Motor neuron (in vitro differentiated cells): ENCODE measurements at regions not wholly inside any gene's neighbourhood (a gene's known extent, or its start where the extent isn't known, plus 50 kb on each side); places are given as distances from the start of the nearest gene placed in this dataset.
"Not testable (repeated sequence)": the region's sequence is repeated elsewhere in the genome, so short reads cannot be mapped to it uniquely, and the experiment has no call there.

Experiments
- ATAC-seq, 8 experiments: fragments of 200-7000 bp; cut with Tn5 transposase; replicated peaks in 6 of 8; 2 replicates each; pipeline ENCODE4 v1.8.0; 2021; ENCODE audit warnings: mild to moderate bottlenecking in 8 of 8, moderate library complexity in 8 of 8
- H3K27ac ChIP-seq, 2 donors: fragments of 250-450 bp; sonication (Bioruptor Pico); 2 replicates each; pipeline ENCODE4 v1.9.0; 2021; ENCODE audit warnings: antibody characterized with exemption in 2 of 2, mild to moderate bottlenecking in 2 of 2, moderate library complexity in 1 of 2
- H3K4me1 ChIP-seq, 2 donors: fragments of 250-450 bp; sonication (Bioruptor Pico); replicated peaks in 1 of 2; 2 replicates each; pipeline ENCODE4 v1.6.1; 2021; ENCODE audit warnings: antibody characterized with exemption in 2 of 2, mild to moderate bottlenecking in 2 of 2, moderate library complexity in 1 of 2
- H3K4me3 ChIP-seq, 5 donors: fragments of 250-450 bp; sonication (Bioruptor Pico); 2 replicates each; pipeline ENCODE4 v1.9.0; 2021; ENCODE audit warnings: antibody characterized with exemption in 5 of 5, mild to moderate bottlenecking in 5 of 5, moderate library complexity in 4 of 5
- WGBS, 10 experiments: fragments of 450-650 bp; shearing (Covaris generic); methylation state at CpG; one replicate each; pipeline ENCODE4 v1.0.0; 2022; 5-methylcytosine and 5-hydroxymethylcytosine counted together
- in situ Hi-C, 9 experiments: fragments of 400-800 bp; cut with MboI; loops; one replicate each; pipeline ENCODE4 v1.15.0; 2021; ENCODE audit warnings: low sequenced_read_pairs in 9 of 9, low pct_unique_long_range_greater_than_20kb in 2 of 9; ENCODE audit not compliant: unreplicated experiment in 9 of 9

- WGBS, 10 experiments = 18 to 100% (median 84%) methylated on average over 1 to 5 of the region's 6 CpGs
- H3K4me1 ChIP-seq = peaks cover 35 to 38% of the 10 kb centered on the region in 2 donors
- H3K27ac ChIP-seq = no peak overlapping the region
- no peak overlapping the region for H3K4me3 ChIP-seq
- ATAC-seq = no peak
- in situ Hi-C loops = no loop called here
These were observed 206.3 kb upstream of the VLDLR start for GRCh38 chr9:2415326-2415725.

- peak in 1 of 8 experiments; percentile 10 for ATAC-seq
- in situ Hi-C loops = no loop called here
- no peak overlapping the region for H3K27ac ChIP-seq
- no peak overlapping the region for H3K4me3 ChIP-seq
- peaks cover 27 to 32% of the 10 kb centered on the region in 2 donors for H3K4me1 ChIP-seq
- WGBS, 10 experiments = 20 to 100% (median 82%) methylated on average over 1 to 4 of the region's 4 CpGs
These were observed 203.9 kb upstream of the VLDLR start for GRCh38 chr9:2417730-2418129.

GRCh38 chr9:2418619-2419018 is 203.0 kb upstream of the VLDLR start:
- Histone ChIP-seq H3K27ac (peak overlapping the region in 1 of 2 donors; percentile 34), H3K4me3 (no peak overlapping the region), H3K4me1 (peaks cover 21 to 32% of the 10 kb centered on the region in 2 donors)
- in situ Hi-C loops = no loop called here
- ATAC-seq = peak; percentile 68 to 91 (median 89)
- 0 to 24% (median 12%) methylated on average over 1 to 2 of the region's 2 CpGs; no CpG with 5 or more reads in 2 of the 10 experiments for WGBS, 10 experiments

- Histone ChIP-seq H3K27ac (peak overlapping the region in 1 of 2 donors; percentile 14), H3K4me1 (peaks cover 21 to 32% of the 10 kb centered on the region in 2 donors), H3K4me3 (no peak overlapping the region)
- WGBS, 10 experiments = 0 to 43% (median 18%) methylated on average over 1 to 2 of the region's 2 CpGs; no CpG with 5 or more reads in 3 of the 10 experiments
- peak in 3 of 8 experiments; percentile 26 to 58 (median 31) for ATAC-seq
- in situ Hi-C loops = no loop called here
These were observed 202.2 kb upstream of the VLDLR start for GRCh38 chr9:2419347-2419746.

GRCh38 chr9:2420543-2420942 is 201.0 kb upstream of the VLDLR start:
- in situ Hi-C loops = no loop called here
- ATAC-seq = peak in 4 of 8 experiments; percentile 23 to 69 (median 42)
- Histone ChIP-seq H3K4me3 (no peak overlapping the region), H3K4me1 (peaks cover 21 to 36% of the 10 kb centered on the region in 2 donors), H3K27ac (no peak overlapping the region)
- WGBS, 10 experiments = 73 to 100% (median 85%) methylated on average over 2 to 3 of the region's 3 CpGs; no CpG with 5 or more reads in 4 of the 10 experiments

GRCh38 chr9:2424619-2425033 is 197.0 kb upstream of the VLDLR start:
- Histone ChIP-seq H3K4me1 (peaks cover 4 to 25% of the 10 kb centered on the region in 2 donors), H3K4me3 (no peak overlapping the region), H3K27ac (no peak overlapping the region)
- in situ Hi-C loops = no loop called here
- ATAC-seq = peak in 3 of 8 experiments; percentile 61 to 81 (median 65)
- WGBS, 10 experiments = 57 to 100% (median 76%) methylated on average over 1 to 2 of the region's 2 CpGs; no CpG with 5 or more reads in 3 of the 10 experiments

GRCh38 chr9:2425676-2426075 is 195.9 kb upstream of the VLDLR start:
- H3K4me3 ChIP-seq = no peak overlapping the region
- whole genome bisulfite sequencing, 10 experiments = 35 to 90% (median 68%) methylated on average over 1 to 2 of the region's 2 CpGs; no CpG with 5 or more reads in 2 of the 10 experiments
- in situ Hi-C loops = no loop called here
- H3K27ac ChIP-seq = no peak overlapping the region
- peak in 1 of 8 experiments; percentile 16 for ATAC-seq
- peaks cover 0 to 15% of the 10 kb centered on the region in 2 donors for H3K4me1 ChIP-seq

- in situ Hi-C loops = no loop called here
- Histone ChIP-seq H3K4me3 (no peak overlapping the region), H3K27ac (no peak overlapping the region), H3K4me1 (peaks cover 0 to 13% of the 10 kb centered on the region in 2 donors)
- ATAC-seq = peak in 3 of 8 experiments; percentile 52 to 96 (median 58)
- 50 to 96% (median 92%) methylated on average over 1 to 9 of the region's 10 CpGs; no CpG with 5 or more reads in 2 of the 10 experiments for WGBS, 10 experiments
These were observed 194.3 kb upstream of the VLDLR start for GRCh38 chr9:2427120-2427891.

- 0 to 100% (median 33%) methylated on average over 1 to 3 of the region's 3 CpGs; no CpG with 5 or more reads in 3 of the 10 experiments for WGBS, 10 experiments
- Histone ChIP-seq H3K4me3 (no peak overlapping the region), H3K4me1 (no peaks in the 10 kb centered on the region), H3K27ac (no peak overlapping the region)
- in situ Hi-C loops = no loop called here
- no peak for ATAC-seq
These were observed 181.6 kb upstream of the VLDLR start for GRCh38 chr9:2439957-2440356.

- H3K4me1 ChIP-seq, ATAC-seq, H3K27ac ChIP-seq, in situ Hi-C loops, H3K4me3 ChIP-seq: not testable (repeated sequence)
- WGBS, 10 experiments = 18 to 100% (median 77%) methylated on average over 1 of the region's 1 CpG; no CpG with 5 or more reads in 4 of the 10 experiments
These were observed 177.7 kb upstream of the VLDLR start for GRCh38 chr9:2443933-2444332.

GRCh38 chr9:2448193-2448738 is 173.3 kb upstream of the VLDLR start:
- WGBS, 10 experiments = 100% methylated on average over 1 of the region's 2 CpGs; no CpG with 5 or more reads in 4 of the 10 experiments
- H3K27ac ChIP-seq = no peak overlapping the region
- no peaks in the 10 kb centered on the region for H3K4me1 ChIP-seq
- in situ Hi-C loops = no loop called here
- H3K4me3 ChIP-seq = no peak overlapping the region
- ATAC-seq = no peak

- in situ Hi-C loops = no loop called here
- Histone ChIP-seq H3K4me3 (no peak overlapping the region), H3K27ac (no peak overlapping the region), H3K4me1 (no peaks in the 10 kb centered on the region)
- no peak for ATAC-seq
- 0 to 100% (median 82%) methylated on average over 1 of the region's 1 CpG; no CpG with 5 or more reads in 4 of the 10 experiments for WGBS, 10 experiments
These were observed 168.5 kb upstream of the VLDLR start for GRCh38 chr9:2453106-2453505.

GRCh38 chr9:2453701-2454100 is 167.9 kb upstream of the VLDLR start:
- no peak for ATAC-seq
- no peak overlapping the region for H3K27ac ChIP-seq
- in situ Hi-C loops = no loop called here
- no peaks in the 10 kb centered on the region for H3K4me1 ChIP-seq
- H3K4me3 ChIP-seq = no peak overlapping the region
- WGBS, 10 experiments = 57 to 100% (median 90%) methylated on average over 2 to 5 of the region's 6 CpGs
